ENCODE measurements at regions not wholly inside any gene's neighbourhood (a gene's known extent, or its start where the extent isn't known, plus 50 kb on each side); places are given as distances from the start of the nearest gene placed in this dataset.
"Not testable (repeated sequence)": the region's sequence is repeated elsewhere in the genome, so short reads cannot be mapped to it uniquely, and the experiment has no call there.

GRCh38 chr12:73639397-73639796 is 898.2 kb upstream of the ATXN7L3B start:
- not testable (repeated sequence) for TF ChIP-seq EZH2 (IDR thresholded peaks at IDR 0.05; ENCODE audit: insufficient read depth, poor library complexity, severe bottlenecking); EZH2phosphoT487 (IDR thresholded peaks at IDR 0.05; ENCODE audit: insufficient read depth, low read depth)

Data from GM23248 (cell line).